Naive thymus-derived CD8-positive, alpha-beta T cell (primary cell): ENCODE measurements at regions not wholly inside any gene's neighbourhood (a gene's known extent, or its start where the extent isn't known, plus 50 kb on each side); places are given as distances from the start of the nearest gene placed in this dataset.

Source experiments
- ATAC-seq, 2 donors: fragments of 150-1000 bp; cut with Tn5 transposase in 1 of 2; sonication (Bioruptor Pico), chemical (Tn5 transposase) in 1 of 2; 1 replicate in 1 of 2; 2 replicates in 1 of 2; pipeline ENCODE4 v1.10.0; 2021; ENCODE audit warnings: mild to moderate bottlenecking in 2 of 2, moderate library complexity in 2 of 2
- POLR2A ChIA-PET: fragments of 350-600 bp; sonication (Branson Sonifier 250); formaldehyde crosslinking; loops from one replicate; lab custom pipeline; 2021; ENCODE audit warnings: antibody characterized with exemption; lab: Charles Lee
- DNase-seq, 10 donors: peaks; one replicate each; pipeline versions ENCODE4 v3.0.0 to v3.0.0-alpha.2; 2020 to 2022
- H3K27ac Mint-ChIP-seq, 10 donors: one replicate each; pipeline ENCODE4 v1.8.0; 2020 to 2022; ENCODE audit warnings: mild to moderate bottlenecking in 10 of 10, mixed read lengths in 10 of 10, moderate library complexity in 4 of 10, inconsistent platforms in 1 of 10
- H3K27me3 Mint-ChIP-seq, 5 donors: one replicate each; pipeline ENCODE4 v1.8.0; 2021 to 2022; ENCODE audit warnings: mixed read lengths in 5 of 5
- H3K36me3 Mint-ChIP-seq, 3 donors: one replicate each; pipeline ENCODE4 v1.8.0; 2020 to 2022; ENCODE audit warnings: mixed read lengths in 3 of 3, mild to moderate bottlenecking in 2 of 3, inconsistent platforms in 1 of 3
- H3K4me1 Mint-ChIP-seq, 4 donors: one replicate each; pipeline ENCODE4 v1.8.0; 2021 to 2022; ENCODE audit warnings: mixed read lengths in 4 of 4
- H3K4me3 Mint-ChIP-seq, 10 donors: one replicate each; pipeline ENCODE4 v1.8.0; 2020 to 2022; ENCODE audit warnings: mild to moderate bottlenecking in 10 of 10, mixed read lengths in 10 of 10, moderate library complexity in 6 of 10, inconsistent platforms in 1 of 10
- H3K9me3 Mint-ChIP-seq, 9 donors: one replicate each; pipeline ENCODE4 v1.8.0; 2020 to 2022; ENCODE audit warnings: mixed read lengths in 9 of 9, mild to moderate bottlenecking in 3 of 9, inconsistent platforms in 1 of 9, moderate library complexity in 1 of 9

GRCh38 chr4:178070163-178070562 is 627.9 kb upstream of the AGA start:
- Mint-ChIP-seq H3K4me1 (no peaks in the 10 kb centered on the region), H3K27ac (no peak overlapping the region), H3K36me3 (no peaks in the 10 kb centered on the region), H3K9me3 (peaks cover 0 to 14% (median 0%) of the 10 kb centered on the region in 9 donors), H3K27me3 (no peaks in the 10 kb centered on the region), H3K4me3 (no peak overlapping the region)
- ATAC-seq, result no peak
- POLR2A ChIA-PET, result no interaction called here
- no peak for DNase-seq

- Mint-ChIP-seq H3K27ac (no peak overlapping the region), H3K36me3 (no peaks in the 10 kb centered on the region), H3K4me1 (no peaks in the 10 kb centered on the region), H3K9me3 (peaks cover 0 to 8% (median 0%) of the 10 kb centered on the region in 9 donors), H3K4me3 (no peak overlapping the region), H3K27me3 (no peaks in the 10 kb centered on the region)
- POLR2A ChIA-PET, result no interaction called here
- DNase-seq, result no peak
- ATAC-seq, result no peak
These were observed 638.1 kb upstream of the AGA start for GRCh38 chr4:178080312-178080711.

- Mint-ChIP-seq H3K4me1 (peaks cover 0 to 1% (median 0%) of the 10 kb centered on the region in 4 donors), H3K27ac (no peak overlapping the region), H3K27me3 (no peaks in the 10 kb centered on the region), H3K9me3 (peaks cover 0 to 8% (median 3%) of the 10 kb centered on the region in 9 donors), H3K36me3 (no peaks in the 10 kb centered on the region), H3K4me3 (no peak overlapping the region)
- POLR2A ChIA-PET, result no interaction called here
- ATAC-seq, result no peak
- no peak for DNase-seq
These were observed 638.9 kb upstream of the AGA start for GRCh38 chr4:178081176-178081575.

- Mint-ChIP-seq H3K27me3 (no peaks in the 10 kb centered on the region), H3K4me3 (no peak overlapping the region), H3K36me3 (no peaks in the 10 kb centered on the region), H3K27ac (no peak overlapping the region), H3K9me3 (peaks cover 0 to 12% (median 3%) of the 10 kb centered on the region in 9 donors), H3K4me1 (peaks cover 0 to 1% (median 0%) of the 10 kb centered on the region in 4 donors)
- no peak for ATAC-seq
- DNase-seq, result no peak
- POLR2A ChIA-PET, result no interaction called here
These were observed 639.7 kb upstream of the AGA start for GRCh38 chr4:178081896-178082295.

GRCh38 chr4:178082906-178083305 is 640.7 kb upstream of the AGA start:
- H3K4me1 Mint-ChIP-seq, result peaks cover 0 to 1% (median 0%) of the 10 kb centered on the region in 4 donors
- no peak overlapping the region for H3K4me3 Mint-ChIP-seq
- no peaks in the 10 kb centered on the region for H3K27me3 Mint-ChIP-seq
- peaks cover 0 to 12% (median 3%) of the 10 kb centered on the region in 9 donors for H3K9me3 Mint-ChIP-seq
- DNase-seq (no peak), ATAC-seq (no peak)
- H3K36me3 Mint-ChIP-seq, result no peaks in the 10 kb centered on the region
- POLR2A ChIA-PET, result no interaction called here
- H3K27ac Mint-ChIP-seq, result no peak overlapping the region

- Mint-ChIP-seq H3K4me3 (no peak overlapping the region), H3K27ac (no peak overlapping the region), H3K4me1 (peaks cover 0 to 1% (median 0%) of the 10 kb centered on the region in 4 donors), H3K27me3 (no peaks in the 10 kb centered on the region), H3K9me3 (peaks cover 0 to 13% (median 3%) of the 10 kb centered on the region in 9 donors), H3K36me3 (no peaks in the 10 kb centered on the region)
- POLR2A ChIA-PET, result no interaction called here
- ATAC-seq, result no peak
- no peak for DNase-seq
These were observed 641.7 kb upstream of the AGA start for GRCh38 chr4:178083968-178084367.

GRCh38 chr4:178086320-178086719 is 644.1 kb upstream of the AGA start:
- Mint-ChIP-seq H3K36me3 (no peaks in the 10 kb centered on the region), H3K27me3 (no peaks in the 10 kb centered on the region), H3K4me3 (no peak overlapping the region), H3K27ac (no peak overlapping the region), H3K9me3 (peaks cover 0 to 12% (median 2%) of the 10 kb centered on the region in 9 donors), H3K4me1 (peaks cover 0 to 1% (median 0%) of the 10 kb centered on the region in 4 donors)
- DNase-seq (no peak), ATAC-seq (no peak)
- POLR2A ChIA-PET, result no interaction called here

- POLR2A ChIA-PET, result no interaction called here
- DNase-seq (no peak), ATAC-seq (no peak)
These were observed 648.6 kb upstream of the AGA start for GRCh38 chr4:178090640-178091411.

GRCh38 chr4:178102139-178102538 is 659.9 kb upstream of the AGA start:
- no peak overlapping the region for H3K27ac Mint-ChIP-seq
- ATAC-seq (no peak), DNase-seq (no peak)
- no peaks in the 10 kb centered on the region for H3K4me1 Mint-ChIP-seq
- H3K9me3 Mint-ChIP-seq, result peaks cover 0 to 14% (median 2%) of the 10 kb centered on the region in 9 donors
- no peaks in the 10 kb centered on the region for H3K27me3 Mint-ChIP-seq
- H3K4me3 Mint-ChIP-seq, result no peak overlapping the region
- no peaks in the 10 kb centered on the region for H3K36me3 Mint-ChIP-seq
- POLR2A ChIA-PET, result no interaction called here

More at GRCh38 chr4:178090640-178091411, 648.6 kb upstream of the AGA start:
- Mint-ChIP-seq H3K4me3 (no peak overlapping the region), H3K9me3 (peaks cover 0 to 10% (median 0%) of the 10 kb centered on the region in 9 donors), H3K36me3 (no peaks in the 10 kb centered on the region), H3K27ac (no peak overlapping the region), H3K27me3 (no peaks in the 10 kb centered on the region), H3K4me1 (peaks cover 0 to 1% (median 0%) of the 10 kb centered on the region in 4 donors)

- Mint-ChIP-seq H3K4me1 (no peaks in the 10 kb centered on the region), H3K27me3 (no peaks in the 10 kb centered on the region), H3K9me3 (peaks cover 0 to 14% (median 0%) of the 10 kb centered on the region in 9 donors), H3K36me3 (no peaks in the 10 kb centered on the region), H3K4me3 (no peak overlapping the region), H3K27ac (no peak overlapping the region)
- POLR2A ChIA-PET, result no interaction called here
- no peak for DNase-seq
- ATAC-seq, result no peak
These were observed 663.0 kb upstream of the AGA start for GRCh38 chr4:178105242-178105641.

GRCh38 chr4:178136736-178137345 is 694.6 kb upstream of the AGA start:
- Mint-ChIP-seq H3K4me1 (no peaks in the 10 kb centered on the region), H3K36me3 (no peaks in the 10 kb centered on the region), H3K27me3 (no peaks in the 10 kb centered on the region), H3K9me3 (peaks cover 0 to 12% (median 2%) of the 10 kb centered on the region in 9 donors), H3K4me3 (no peak overlapping the region), H3K27ac (no peak overlapping the region)
- DNase-seq, result no peak
- POLR2A ChIA-PET, result no interaction called here
- no peak for ATAC-seq

GRCh38 chr4:178137732-178138471 is 695.7 kb upstream of the AGA start:
- POLR2A ChIA-PET, result no interaction called here
- no peak overlapping the region for H3K27ac Mint-ChIP-seq

GRCh38 chr4:178138491-178138890 is 696.3 kb upstream of the AGA start:
- Mint-ChIP-seq H3K27me3 (no peaks in the 10 kb centered on the region), H3K27ac (no peak overlapping the region), H3K4me3 (no peak overlapping the region), H3K36me3 (no peaks in the 10 kb centered on the region), H3K4me1 (no peaks in the 10 kb centered on the region), H3K9me3 (peaks cover 0 to 11% (median 3%) of the 10 kb centered on the region in 9 donors)
- ATAC-seq (no peak), DNase-seq (no peak)
- POLR2A ChIA-PET, result no interaction called here

More at GRCh38 chr4:178137732-178138471, 695.7 kb upstream of the AGA start:
- ATAC-seq, result no peak
- peaks cover 0 to 12% (median 2%) of the 10 kb centered on the region in 9 donors for H3K9me3 Mint-ChIP-seq
- H3K36me3 Mint-ChIP-seq, result no peaks in the 10 kb centered on the region
- H3K27me3 Mint-ChIP-seq, result no peaks in the 10 kb centered on the region
- H3K4me1 Mint-ChIP-seq, result no peaks in the 10 kb centered on the region
- no peak for DNase-seq
- no peak overlapping the region for H3K4me3 Mint-ChIP-seq
